GM08714 (cell line): ENCODE measurements at regions not wholly inside any gene's neighbourhood (a gene's known extent, or its start where the extent isn't known, plus 50 kb on each side); places are given as distances from the start of the nearest gene placed in this dataset.

Source experiments
- H3K4me3 ChIP-seq: fragments of 200-500 bp; sonication (Bioruptor generic); 2 replicates; pipeline ENCODE4 v1.5.1; 2014; ENCODE audit warnings: mild to moderate bottlenecking, low read length, inconsistent platforms
- ZNF274 ChIP-seq: IDR thresholded peaks from 2 replicates; pipeline ENCODE4 v1.6.1; 2012; ENCODE audit warnings: mild to moderate bottlenecking, low read depth, low read length

DNA sequence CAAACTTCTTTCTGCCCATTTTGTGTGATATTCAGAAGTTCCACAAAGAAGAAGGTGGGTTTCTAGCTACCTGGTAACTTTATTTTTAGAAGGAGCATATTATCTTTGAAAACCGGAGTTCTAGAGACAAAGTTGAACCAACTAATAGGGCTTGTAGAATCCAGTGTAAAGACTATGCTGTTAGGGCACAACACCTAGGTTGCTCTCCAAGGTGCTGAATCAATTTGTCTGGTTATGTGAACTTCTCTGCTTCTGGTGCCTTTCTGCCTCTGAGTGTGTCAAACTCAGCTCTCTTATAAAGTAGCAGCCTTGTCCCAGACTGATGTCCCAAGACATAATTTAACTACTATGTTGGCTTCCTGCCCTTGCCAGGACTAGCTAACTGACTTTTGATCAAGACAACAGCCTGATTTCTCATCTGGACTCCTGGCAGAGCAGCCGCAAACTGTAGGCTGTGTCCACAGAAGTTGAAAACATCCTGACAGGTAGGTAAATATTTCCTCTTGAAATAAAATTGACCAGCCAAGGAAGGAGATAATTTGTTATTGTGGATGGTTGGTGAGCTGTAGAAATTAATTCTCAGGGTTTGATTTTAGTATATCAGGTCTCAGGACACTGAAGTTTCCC is 119.4 kb downstream of the CYRIA start:
- TF ChIP-seq ZNF274: no peak
- no peak overlapping the region for H3K4me3 ChIP-seq

DNA sequence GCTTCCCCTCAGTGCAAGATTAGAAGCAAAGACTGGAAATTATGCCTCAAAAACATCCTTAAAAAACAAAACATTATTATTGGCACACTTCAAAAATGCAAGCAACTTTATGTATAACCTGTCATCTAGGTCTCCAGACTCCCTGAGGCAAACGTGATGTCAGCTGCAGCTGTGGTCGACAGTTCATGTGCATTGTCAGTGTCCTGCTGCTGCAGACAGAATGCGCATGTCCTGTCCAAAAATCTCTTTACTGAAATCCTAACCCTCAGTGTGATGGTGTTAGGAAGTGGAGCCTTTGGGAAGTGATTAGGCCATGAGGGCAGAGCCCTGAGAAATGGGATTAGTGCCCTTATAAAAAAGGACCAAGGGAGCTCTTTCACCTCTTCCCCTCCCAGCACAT is 126.9 kb downstream of the CYRIA start:
- TF ChIP-seq ZNF274: no peak
- no peak overlapping the region for H3K4me3 ChIP-seq

DNA sequence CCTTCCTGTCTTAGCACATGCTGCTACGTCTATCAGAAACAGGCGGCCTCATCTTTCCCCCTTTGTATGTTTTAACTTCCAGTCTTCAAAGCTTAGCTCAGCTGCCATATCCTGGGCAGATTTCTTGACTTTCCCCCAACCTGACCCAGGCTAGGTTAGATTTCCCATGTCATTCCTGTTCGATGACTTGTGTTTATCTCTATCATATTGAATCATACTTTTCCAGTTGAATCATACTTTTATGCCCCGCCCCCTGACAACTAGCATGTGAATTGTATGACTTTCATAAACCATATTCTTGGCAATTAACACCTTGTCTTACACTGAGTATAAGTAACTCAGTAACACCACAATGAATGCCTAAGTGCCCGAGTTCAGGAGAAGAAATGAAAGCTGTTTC is 128.3 kb downstream of the CYRIA start:
- no peak for TF ChIP-seq ZNF274
- no peak overlapping the region for H3K4me3 ChIP-seq

GRCh38 chr2:16526193-16526592 is 139.4 kb downstream of the CYRIA start:
- no peak overlapping the region for H3K4me3 ChIP-seq
- TF ChIP-seq ZNF274: no peak

DNA sequence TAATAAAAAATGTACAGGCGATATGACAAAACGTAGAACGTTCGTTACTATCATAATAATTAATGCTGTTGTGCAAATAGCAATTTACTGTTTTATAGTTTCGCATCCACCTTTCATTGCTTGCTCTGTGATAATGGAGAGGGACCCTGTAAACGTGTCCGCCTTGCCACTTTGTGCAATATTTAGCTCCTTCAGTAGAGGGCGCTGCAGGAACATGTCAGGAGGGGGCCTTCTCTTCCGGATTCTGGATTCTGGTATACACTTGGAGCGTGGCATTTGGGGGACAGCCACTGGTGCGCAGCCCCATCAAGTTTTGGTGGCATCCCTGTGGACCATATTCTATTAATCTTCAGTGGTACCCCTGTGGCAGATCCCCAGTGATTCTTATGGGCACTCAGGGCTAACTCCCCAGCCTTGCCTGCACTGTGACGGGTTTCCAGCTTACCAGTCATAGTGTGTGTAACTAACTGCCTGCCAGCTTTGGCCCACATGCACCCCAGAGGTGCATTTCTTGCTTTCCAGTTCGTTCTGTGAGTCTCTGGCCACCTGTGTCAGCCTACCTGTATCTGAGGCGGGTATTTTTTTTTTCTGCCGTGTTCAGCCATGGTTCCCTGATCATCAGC is 140.3 kb downstream of the CYRIA start:
- no peak overlapping the region for H3K4me3 ChIP-seq
- TF ChIP-seq ZNF274: no peak

GRCh38 chr2:16523711-16524110 is 141.9 kb downstream of the CYRIA start:
- no peak overlapping the region for H3K4me3 ChIP-seq
- TF ChIP-seq ZNF274: no peak

GRCh38 chr2:16522031-16522831 is 143.4 kb downstream of the CYRIA start:
- no peak overlapping the region for H3K4me3 ChIP-seq
- no peak for TF ChIP-seq ZNF274

GRCh38 chr2:16520891-16521290 is 144.7 kb downstream of the CYRIA start:
- no peak overlapping the region for H3K4me3 ChIP-seq
- no peak for TF ChIP-seq ZNF274

- no peak for TF ChIP-seq ZNF274
- no peak overlapping the region for H3K4me3 ChIP-seq
Measured at GRCh38 chr2:16515696-16516095, 149.9 kb downstream of the CYRIA start.

DNA sequence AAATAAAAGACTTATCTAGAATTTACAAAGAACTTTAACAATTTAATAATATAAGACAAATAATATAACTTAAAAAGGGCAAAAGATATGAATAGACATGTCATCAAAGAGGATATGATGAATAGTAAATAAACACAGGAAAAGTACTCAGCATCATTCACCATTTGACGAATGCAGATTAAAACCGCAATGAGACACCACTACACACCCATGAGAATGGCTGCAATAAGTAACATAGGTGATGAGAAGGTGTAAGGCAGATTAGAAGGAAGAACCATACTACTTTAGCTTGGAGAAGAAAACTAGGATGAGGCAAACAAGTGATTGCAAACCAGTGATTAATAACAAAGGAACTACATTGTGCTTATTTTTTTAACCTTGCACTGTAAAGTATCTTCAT is 152.0 kb downstream of the CYRIA start:
- TF ChIP-seq ZNF274: no peak

GRCh38 chr2:16511041-16511440 is 154.6 kb downstream of the CYRIA start:
- no peak overlapping the region for H3K4me3 ChIP-seq
- no peak for TF ChIP-seq ZNF274

More for the DNA sequence above, 152.0 kb downstream of the CYRIA start:
- H3K4me3 ChIP-seq: no peak overlapping the region

GRCh38 chr2:16509042-16509441 is 156.6 kb downstream of the CYRIA start:
- H3K4me3 ChIP-seq: no peak overlapping the region
- TF ChIP-seq ZNF274: no peak

- no peak for TF ChIP-seq ZNF274
- no peak overlapping the region for H3K4me3 ChIP-seq
Measured at GRCh38 chr2:16508490-16508851, 157.2 kb downstream of the CYRIA start.

DNA sequence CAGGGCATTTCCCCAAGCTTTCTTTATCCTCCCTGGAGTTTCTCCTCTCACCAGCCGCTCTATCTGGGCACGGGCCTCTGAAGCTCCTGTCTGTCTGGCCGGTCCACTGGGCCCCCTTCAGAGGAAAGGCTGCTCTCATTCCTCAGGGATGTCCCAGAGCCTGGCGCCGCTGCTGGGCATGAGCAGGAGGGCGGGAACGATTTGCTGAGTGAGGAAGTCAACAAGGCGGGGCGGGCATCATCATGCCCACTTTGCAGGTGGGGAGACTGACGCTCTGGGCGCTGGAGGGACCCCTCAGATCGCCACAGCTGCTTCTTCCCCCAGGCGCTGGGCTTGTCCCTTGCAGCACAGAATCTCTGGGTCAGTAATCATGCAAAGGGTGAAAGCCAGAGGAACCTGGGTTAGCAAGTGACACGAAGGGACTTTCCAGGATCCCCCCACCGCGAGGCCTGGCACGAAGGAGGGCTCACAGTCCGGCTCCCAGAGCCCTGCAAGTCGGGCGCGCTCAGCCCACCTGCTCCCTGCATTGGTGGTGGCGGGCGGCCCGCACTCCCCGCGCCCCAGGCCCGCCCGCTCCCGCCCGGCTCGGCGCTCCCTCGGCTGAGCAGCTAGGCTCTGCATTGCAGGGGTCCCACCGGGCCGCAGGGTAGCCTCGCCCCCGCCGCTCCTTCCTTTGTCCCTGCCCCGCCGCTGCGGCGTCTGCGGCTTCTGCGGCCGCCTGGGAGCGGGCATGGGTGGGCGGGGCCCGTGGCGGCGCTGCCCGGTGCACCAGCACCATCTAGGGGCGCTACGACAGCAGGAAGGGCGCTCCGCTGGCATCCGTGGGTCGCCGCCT is 157.8 kb downstream of the CYRIA start:
- TF ChIP-seq ZNF274: no peak
- no peak overlapping the region for H3K4me3 ChIP-seq
